ENCODE measurements at regions not wholly inside any gene's neighbourhood (a gene's known extent, or its start where the extent isn't known, plus 50 kb on each side); places are given as distances from the start of the nearest gene placed in this dataset.

DNA sequence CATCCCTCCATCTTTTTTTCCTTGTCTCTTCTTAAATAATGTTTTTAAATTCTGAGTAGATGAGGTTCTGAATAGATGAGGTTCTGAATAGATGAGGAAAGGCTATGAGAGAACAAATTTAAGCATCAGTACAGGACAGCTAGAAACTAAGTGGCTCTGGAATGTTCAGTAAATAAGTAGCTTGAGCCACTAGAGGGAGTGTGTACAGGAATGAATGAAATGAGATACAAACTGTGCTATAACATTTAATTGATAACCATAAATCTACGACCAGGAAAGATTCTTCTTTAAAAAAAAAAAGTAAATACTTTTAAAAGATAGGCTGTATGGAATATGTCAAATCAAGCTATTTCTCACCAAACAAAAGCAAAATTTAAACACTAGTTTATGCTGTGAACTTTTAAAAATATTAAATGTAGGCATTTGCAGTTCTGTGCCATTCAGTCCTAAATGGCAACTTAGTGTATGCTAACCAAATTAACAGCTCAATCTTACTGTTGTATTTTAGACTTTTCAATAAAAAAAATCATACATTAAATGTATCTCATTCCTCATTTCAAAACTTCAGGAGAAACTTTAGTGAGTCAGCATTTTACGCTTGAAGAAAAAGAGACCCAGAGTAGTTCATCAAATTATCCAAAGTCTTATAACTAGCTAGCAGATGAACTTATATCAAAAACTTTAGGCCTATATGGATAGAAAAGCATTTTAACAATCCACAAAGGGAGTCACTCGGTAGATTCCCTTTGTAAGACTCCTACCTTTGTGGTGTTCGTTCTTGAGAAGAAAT is 70.4 kb upstream of the SNX2 start:
- H2AK9ac ChIP-seq (replicated peaks; ENCODE audit: low read depth, low read length, poor library complexity), result no peak overlapping the region
- intact Hi-C loops (cut with micrococcal nuclease), result loop anchor here (1.0 to 10.0 kb wide), 5 partner anchors 140 to 640 kb away; partner anchors contain the start of genes PPIC and SNX24
- H3K23ac ChIP-seq (ENCODE audit: low read depth, low read length), result no peak overlapping the region
- CTCF ChIA-PET, result interaction anchor here (0.6 to 1.8 kb wide), 16 partner anchors 9 to 1328 kb away, joined by 3 to 10 read pairs (median 4); no protein-coding TSS in a partner anchor
- H3K4me2 ChIP-seq (ENCODE audit: low read depth, low read length), result no peak overlapping the region
- H3K9ac ChIP-seq (ENCODE audit: low read depth, low read length), result no peak overlapping the region
- no peak overlapping the region for H4K5ac ChIP-seq (ENCODE audit: low read depth, low read length)
- no peak overlapping the region for H2BK5ac ChIP-seq (ENCODE audit: low read depth, low read length, poor library complexity, severe bottlenecking)
- peaks cover 2% of the 10 kb centered on the region; the same call in 1 of the 2 replicates for H3K27me3 ChIP-seq (ENCODE audit: control insufficient read depth, insufficient read depth, low read length)
- no peak overlapping the region for H3K4me3 ChIP-seq (ENCODE audit: insufficient read depth, low read depth, low read length)
- POLR2A ChIA-PET (ENCODE audit: unreplicated experiment), result no interaction called here
- H3K9me1 ChIP-seq (ENCODE audit: insufficient read depth, low read length), result no peaks in the 10 kb centered on the region
- no peak overlapping the region for H3K18ac ChIP-seq (ENCODE audit: low read depth, low read length)
- BruUV-seq (replicated peaks), result no TSS peak
- dilution Hi-C loops (cut with HindIII; ENCODE audit: low sequenced_read_pairs, unreplicated experiment), result no loop called here
- H3K14ac ChIP-seq (replicated peaks; ENCODE audit: low read depth, low read length), result no peak overlapping the region
- no peaks in the 10 kb centered on the region for H3K4me1 ChIP-seq (ENCODE audit: control insufficient read depth, insufficient read depth, low read length)
- no peaks in the 10 kb centered on the region for H3K36me3 ChIP-seq (ENCODE audit: control insufficient read depth, insufficient read depth, low read length)
- no peak overlapping the region for H3K4ac ChIP-seq (ENCODE audit: low read depth, low read length)
- in situ Hi-C loops (cut with MboI; ENCODE audit: low sequenced_read_pairs), result no loop called here
- DNase-seq (peak; percentile 67), ATAC-seq (ENCODE audit: low read depth) (peak; percentile 87)
- no peaks in the 10 kb centered on the region for H3K79me1 ChIP-seq (ENCODE audit: low read depth in 1 of 2, low read length in 2 of 2)
- H2AK5ac ChIP-seq (ENCODE audit: low read depth, low read length), result no peak overlapping the region
- no peaks in the 10 kb centered on the region for H3K9me3 ChIP-seq (ENCODE audit: control insufficient read depth, insufficient read depth, low read length)
- TF ChIP-seq RAD21 (IDR thresholded peaks at IDR 0.05; ENCODE audit: low read length) (peak; percentile 58), MXI1 (IDR thresholded peaks at IDR 0.05; ENCODE audit: borderline replicate concordance, low read depth, low read length) (no peak), NFE2L2 (IDR thresholded peaks at IDR 0.05; ENCODE audit: low read depth, low read length) (peak; percentile 22; the same call in 1 of the 2 replicates), MAFK (IDR thresholded peaks at IDR 0.05; ENCODE audit: low read depth, low read length) (peak; percentile 77), FOS (IDR thresholded peaks at IDR 0.05; ENCODE audit: low read depth, low read length) (no peak), RFX5 (IDR thresholded peaks at IDR 0.05; ENCODE audit: low read depth, low read length) (no peak), CEBPB (IDR thresholded peaks at IDR 0.05; ENCODE audit: low read depth, low read length) (no peak), BHLHE40 (IDR thresholded peaks at IDR 0.05; ENCODE audit: low read depth, low read length) (no peak), SMC3 (IDR thresholded peaks at IDR 0.05; ENCODE audit: low read depth, low read length) (peak; percentile 67), MAZ (IDR thresholded peaks at IDR 0.05; ENCODE audit: borderline replicate concordance, low read depth, low read length) (no peak)
- TF ChIP-seq, protein P1, sequence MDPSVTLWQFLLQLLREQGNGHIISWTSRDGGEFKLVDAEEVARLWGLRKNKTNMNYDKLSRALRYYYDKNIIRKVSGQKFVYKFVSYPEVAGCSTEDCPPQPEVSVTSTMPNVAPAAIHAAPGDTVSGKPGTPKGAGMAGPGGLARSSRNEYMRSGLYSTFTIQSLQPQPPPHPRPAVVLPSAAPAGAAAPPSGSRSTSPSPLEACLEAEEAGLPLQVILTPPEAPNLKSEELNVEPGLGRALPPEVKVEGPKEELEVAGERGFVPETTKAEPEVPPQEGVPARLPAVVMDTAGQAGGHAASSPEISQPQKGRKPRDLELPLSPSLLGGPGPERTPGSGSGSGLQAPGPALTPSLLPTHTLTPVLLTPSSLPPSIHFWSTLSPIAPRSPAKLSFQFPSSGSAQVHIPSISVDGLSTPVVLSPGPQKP (IDR thresholded peaks at IDR 0.05; ENCODE audit: borderline replicate concordance, low read depth, low read length), result no peak
- TF ChIP-seq, protein P2, sequence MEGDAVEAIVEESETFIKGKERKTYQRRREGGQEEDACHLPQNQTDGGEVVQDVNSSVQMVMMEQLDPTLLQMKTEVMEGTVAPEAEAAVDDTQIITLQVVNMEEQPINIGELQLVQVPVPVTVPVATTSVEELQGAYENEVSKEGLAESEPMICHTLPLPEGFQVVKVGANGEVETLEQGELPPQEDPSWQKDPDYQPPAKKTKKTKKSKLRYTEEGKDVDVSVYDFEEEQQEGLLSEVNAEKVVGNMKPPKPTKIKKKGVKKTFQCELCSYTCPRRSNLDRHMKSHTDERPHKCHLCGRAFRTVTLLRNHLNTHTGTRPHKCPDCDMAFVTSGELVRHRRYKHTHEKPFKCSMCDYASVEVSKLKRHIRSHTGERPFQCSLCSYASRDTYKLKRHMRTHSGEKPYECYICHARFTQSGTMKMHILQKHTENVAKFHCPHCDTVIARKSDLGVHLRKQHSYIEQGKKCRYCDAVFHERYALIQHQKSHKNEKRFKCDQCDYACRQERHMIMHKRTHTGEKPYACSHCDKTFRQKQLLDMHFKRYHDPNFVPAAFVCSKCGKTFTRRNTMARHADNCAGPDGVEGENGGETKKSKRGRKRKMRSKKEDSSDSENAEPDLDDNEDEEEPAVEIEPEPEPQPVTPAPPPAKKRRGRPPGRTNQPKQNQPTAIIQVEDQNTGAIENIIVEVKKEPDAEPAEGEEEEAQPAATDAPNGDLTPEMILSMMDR (conservative IDR thresholded peaks at IDR 0.05; ENCODE audit: low read depth, low read length), result peak; percentile 67
- no peak overlapping the region for H4K8ac ChIP-seq (ENCODE audit: low read depth in 2 of 2, low read length in 2 of 2)
- no peak overlapping the region for H4K91ac ChIP-seq (ENCODE audit: insufficient read depth, low read depth, low read length)
- no peaks in the 10 kb centered on the region for H4K20me1 ChIP-seq (ENCODE audit: insufficient read depth, low read length)
- no CpG with 5 or more reads among the region's 4 CpGs for WGBS, 2 experiments (ENCODE audit: extremely low coverage in 2 of 2, insufficient read length in 1 of 2)
- H3K56ac ChIP-seq (ENCODE audit: extremely low read depth, insufficient read depth, low read length), result no peak overlapping the region
- no peak overlapping the region for H2BK120ac ChIP-seq (ENCODE audit: low read depth, low read length)
- H2BK15ac ChIP-seq (ENCODE audit: low read depth, low read length), result no peak overlapping the region
- H3K27ac ChIP-seq (ENCODE audit: insufficient read depth, low read length), result no peak overlapping the region
- no peak overlapping the region for H2BK20ac ChIP-seq (ENCODE audit: low read depth, low read length)
- no peak overlapping the region for H2AFZ ChIP-seq (replicated peaks; ENCODE audit: low read length, poor library complexity)

Data from IMR-90 (cell line).